ENCODE measurements at regions not wholly inside any gene's neighbourhood (a gene's known extent, or its start where the extent isn't known, plus 50 kb on each side); places are given as distances from the start of the nearest gene placed in this dataset.

GRCh38 chr5:4246447-4246846, 650.8 kb downstream of the IRX1 start:
- Histone ChIP-seq H3K36me3 (no peaks in the 10 kb centered on the region), H3K27ac (replicated peaks in 1 of 4) (no peak overlapping the region), H3K4me1 (no peaks in the 10 kb centered on the region), H3K4me3 (no peak overlapping the region), H3K27me3 (peaks cover 0 to 4% (median 0%) of the 10 kb centered on the region in 4 donors), H3K9me3 (no peaks in the 10 kb centered on the region)
- TF ChIP-seq POLR2AphosphoS5 (IDR thresholded peaks at IDR 0.05): no peak
- no peak for TF ChIP-seq CTCF (IDR thresholded peaks at IDR 0.05)
- no peak for TF ChIP-seq EP300 (IDR thresholded peaks at IDR 0.05)
- TF ChIP-seq POLR2A (IDR thresholded peaks at IDR 0.05; ENCODE audit: low read depth): no peak
- WGBS: 94% methylated on average over 2 of the region's 2 CpGs
- DNase-seq (ENCODE audit: extremely low spot score): peak; percentile 57
- intact Hi-C loops (cut with DNase I): no loop called here

- WGBS: 91% methylated on average over 4 of the region's 4 CpGs
- no peaks in the 10 kb centered on the region for H3K4me1 ChIP-seq
- no peaks in the 10 kb centered on the region for H3K36me3 ChIP-seq
- peaks cover 0 to 4% (median 0%) of the 10 kb centered on the region in 4 donors for H3K27me3 ChIP-seq
- DNase-seq (ENCODE audit: extremely low spot score): no peak
- H3K9me3 ChIP-seq: no peaks in the 10 kb centered on the region
- intact Hi-C loops (cut with DNase I): no loop called here
- H3K4me3 ChIP-seq: no peak overlapping the region
- H3K27ac ChIP-seq (replicated peaks in 1 of 4): no peak overlapping the region
- TF ChIP-seq POLR2A (IDR thresholded peaks at IDR 0.05; ENCODE audit: low read depth) (no peak), CTCF (IDR thresholded peaks at IDR 0.05) (no peak), EP300 (IDR thresholded peaks at IDR 0.05) (no peak), POLR2AphosphoS5 (IDR thresholded peaks at IDR 0.05) (no peak)
Observed at GRCh38 chr5:4250254-4250653, 654.6 kb downstream of the IRX1 start.

GRCh38 chr5:4252385-4252784, 656.8 kb downstream of the IRX1 start:
- WGBS: 19% methylated on average over 4 of the region's 4 CpGs
- no peak for TF ChIP-seq EP300 (IDR thresholded peaks at IDR 0.05)
- no peak for TF ChIP-seq POLR2AphosphoS5 (IDR thresholded peaks at IDR 0.05)
- TF ChIP-seq CTCF (IDR thresholded peaks at IDR 0.05): no peak
- no peak for TF ChIP-seq POLR2A (IDR thresholded peaks at IDR 0.05; ENCODE audit: low read depth)
- DNase-seq (ENCODE audit: extremely low spot score): peak; percentile 24
- Histone ChIP-seq H3K4me1 (no peaks in the 10 kb centered on the region), H3K27me3 (no peaks in the 10 kb centered on the region), H3K9me3 (no peaks in the 10 kb centered on the region), H3K36me3 (no peaks in the 10 kb centered on the region), H3K4me3 (no peak overlapping the region), H3K27ac (replicated peaks in 1 of 4) (no peak overlapping the region)
- intact Hi-C loops (cut with DNase I): no loop called here

- intact Hi-C loops (cut with DNase I): no loop called here
- no peak overlapping the region for H3K4me3 ChIP-seq
- H3K27ac ChIP-seq (replicated peaks in 1 of 4): no peak overlapping the region
- WGBS: 85% methylated on average over 6 of the region's 6 CpGs
- no peak for TF ChIP-seq POLR2A (IDR thresholded peaks at IDR 0.05; ENCODE audit: low read depth)
- no peaks in the 10 kb centered on the region for H3K4me1 ChIP-seq
- H3K27me3 ChIP-seq: no peaks in the 10 kb centered on the region
- H3K9me3 ChIP-seq: no peaks in the 10 kb centered on the region
- DNase-seq (ENCODE audit: extremely low spot score): peak; percentile 31
- no peaks in the 10 kb centered on the region for H3K36me3 ChIP-seq
Observed at GRCh38 chr5:4254736-4255135, 659.1 kb downstream of the IRX1 start.

- H3K36me3 ChIP-seq: no peaks in the 10 kb centered on the region
- no peak overlapping the region for H3K4me3 ChIP-seq
- WGBS: 92% methylated on average over 4 of the region's 4 CpGs
- peak; percentile 39 for DNase-seq (ENCODE audit: extremely low spot score)
- H3K27ac ChIP-seq (replicated peaks in 1 of 4): no peak overlapping the region
- H3K9me3 ChIP-seq: no peaks in the 10 kb centered on the region
- no peaks in the 10 kb centered on the region for H3K4me1 ChIP-seq
- no peaks in the 10 kb centered on the region for H3K27me3 ChIP-seq
- TF ChIP-seq POLR2AphosphoS5 (IDR thresholded peaks at IDR 0.05) (no peak), EP300 (IDR thresholded peaks at IDR 0.05) (no peak), POLR2A (IDR thresholded peaks at IDR 0.05; ENCODE audit: low read depth) (no peak)
- intact Hi-C loops (cut with DNase I): no loop called here
Observed at GRCh38 chr5:4255441-4255840, 659.8 kb downstream of the IRX1 start.

- Histone ChIP-seq H3K4me1 (no peaks in the 10 kb centered on the region), H3K9me3 (peaks cover 0 to 3% (median 0%) of the 10 kb centered on the region in 4 donors), H3K4me3 (no peak overlapping the region), H3K27ac (replicated peaks in 1 of 4) (no peak overlapping the region), H3K36me3 (no peaks in the 10 kb centered on the region), H3K27me3 (no peaks in the 10 kb centered on the region)
- no peak for DNase-seq (ENCODE audit: extremely low spot score)
- TF ChIP-seq POLR2A (IDR thresholded peaks at IDR 0.05; ENCODE audit: low read depth): no peak
- no peak for TF ChIP-seq CTCF (IDR thresholded peaks at IDR 0.05)
- no peak for TF ChIP-seq EP300 (IDR thresholded peaks at IDR 0.05)
- TF ChIP-seq POLR2AphosphoS5 (IDR thresholded peaks at IDR 0.05): no peak
- WGBS: 86% methylated on average over 4 of the region's 4 CpGs
- intact Hi-C loops (cut with DNase I): no loop called here
Observed at GRCh38 chr5:4258170-4258569, 662.5 kb downstream of the IRX1 start.
